ENCODE measurements at regions not wholly inside any gene's neighbourhood (a gene's known extent, or its start where the extent isn't known, plus 50 kb on each side); places are given as distances from the start of the nearest gene placed in this dataset.

- H3K4me3 ChIP-seq, result no peak overlapping the region
- H3K27me3 ChIP-seq, result no peaks in the 10 kb centered on the region
- H3K36me3 ChIP-seq (ENCODE audit: low read depth, missing control alignments), result no peaks in the 10 kb centered on the region
- no peaks in the 10 kb centered on the region for H3K4me1 ChIP-seq
- no peak overlapping the region for H3K27ac ChIP-seq
- TF ChIP-seq POLR2A (IDR thresholded peaks at IDR 0.05), result no peak
- no peak for TF ChIP-seq CTCF (IDR thresholded peaks at IDR 0.05)
- DNase-seq, result no peak
- WGBS, 2 donors, result 25 to 47% methylated on average over 3 of the region's 3 CpGs
- intact Hi-C loops (cut with DNase I; ENCODE audit: low total_unique reads), result no loop called here
- no peaks in the 10 kb centered on the region for H3K9me3 ChIP-seq
Measured at GRCh38 chrX:109312757-109313156, 169.1 kb downstream of the GUCY2F start.

DNA sequence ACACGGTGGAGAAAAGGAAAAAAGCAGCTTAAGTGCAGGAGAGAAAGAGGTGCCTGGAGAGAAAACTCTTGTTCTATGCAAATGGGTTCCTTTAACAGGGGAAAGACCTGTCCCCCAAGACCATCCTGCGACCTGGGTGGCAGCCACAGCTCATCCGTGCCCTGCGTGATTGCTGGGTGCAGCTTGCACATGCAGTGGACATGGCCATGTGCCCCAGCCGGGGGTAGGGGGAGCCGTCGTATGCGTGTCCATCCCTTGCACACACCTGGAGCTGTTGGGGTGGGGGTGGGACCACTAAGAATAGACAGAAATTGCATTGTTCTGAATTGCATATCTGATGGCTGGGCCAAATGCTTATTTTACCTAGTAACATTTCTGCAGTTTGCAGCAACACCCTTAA lies 171.9 kb downstream of the GUCY2F start:
- WGBS, 2 donors, result 72 to 91% methylated on average over 4 to 8 of the region's 8 CpGs
- H3K4me3 ChIP-seq, result no peak overlapping the region
- no peaks in the 10 kb centered on the region for H3K36me3 ChIP-seq (ENCODE audit: low read depth, missing control alignments)
- TF ChIP-seq CTCF (IDR thresholded peaks at IDR 0.05), result no peak
- no peak for TF ChIP-seq POLR2A (IDR thresholded peaks at IDR 0.05)
- intact Hi-C loops (cut with DNase I; ENCODE audit: low total_unique reads), result no loop called here
- H3K9me3 ChIP-seq, result no peaks in the 10 kb centered on the region
- H3K4me1 ChIP-seq, result no peaks in the 10 kb centered on the region
- H3K27ac ChIP-seq, result no peak overlapping the region
- no peaks in the 10 kb centered on the region for H3K27me3 ChIP-seq
- no peak for DNase-seq

- intact Hi-C loops (cut with DNase I; ENCODE audit: low total_unique reads), result no loop called here
Measured at GRCh38 chrX:109301177-109301576, 180.7 kb downstream of the GUCY2F start.

GRCh38 chrX:109300415-109300814 lies 181.5 kb downstream of the GUCY2F start:
- Histone ChIP-seq H3K4me1 (no peaks in the 10 kb centered on the region), H3K27me3 (no peaks in the 10 kb centered on the region), H3K9me3 (no peaks in the 10 kb centered on the region), H3K27ac (no peak overlapping the region), H3K4me3 (no peak overlapping the region), H3K36me3 (ENCODE audit: low read depth, missing control alignments) (no peaks in the 10 kb centered on the region)
- intact Hi-C loops (cut with DNase I; ENCODE audit: low total_unique reads), result no loop called here
- no peak for TF ChIP-seq POLR2A (IDR thresholded peaks at IDR 0.05)
- no peak for TF ChIP-seq CTCF (IDR thresholded peaks at IDR 0.05)
- 27 to 32% methylated on average over 1 of the region's 1 CpG for WGBS, 2 donors
- no peak for DNase-seq

More at GRCh38 chrX:109301177-109301576, 180.7 kb downstream of the GUCY2F start:
- TF ChIP-seq CTCF (IDR thresholded peaks at IDR 0.05), result no peak
- no peak for TF ChIP-seq POLR2A (IDR thresholded peaks at IDR 0.05)
- Histone ChIP-seq H3K9me3 (no peaks in the 10 kb centered on the region), H3K36me3 (ENCODE audit: low read depth, missing control alignments) (no peaks in the 10 kb centered on the region), H3K27me3 (no peaks in the 10 kb centered on the region), H3K4me3 (no peak overlapping the region), H3K4me1 (no peaks in the 10 kb centered on the region), H3K27ac (no peak overlapping the region)
- no peak for DNase-seq
- WGBS, 2 donors, result 33 to 58% methylated on average over 1 to 2 of the region's 2 CpGs

DNA sequence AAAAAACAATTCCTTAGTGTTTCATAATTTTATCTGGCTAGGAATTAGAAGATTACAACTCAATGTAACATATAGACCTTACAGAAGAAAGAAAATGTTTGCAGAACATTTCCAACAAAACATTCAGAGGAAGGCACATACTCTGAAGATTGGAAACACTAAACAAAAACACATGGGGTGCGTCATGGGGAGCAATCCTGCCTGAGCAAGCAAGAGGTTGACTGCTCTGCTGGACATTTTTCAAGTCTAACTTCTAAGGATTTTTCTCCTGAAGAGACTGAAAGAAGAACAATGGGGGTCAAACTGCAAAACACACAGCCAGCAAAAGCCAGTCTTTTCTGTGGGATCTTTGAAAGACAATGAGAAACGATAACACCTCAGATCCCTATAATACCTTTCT lies 182.8 kb downstream of the GUCY2F start:
- Histone ChIP-seq H3K36me3 (ENCODE audit: low read depth, missing control alignments) (no peaks in the 10 kb centered on the region), H3K4me3 (no peak overlapping the region), H3K9me3 (no peaks in the 10 kb centered on the region), H3K4me1 (no peaks in the 10 kb centered on the region), H3K27me3 (no peaks in the 10 kb centered on the region), H3K27ac (no peak overlapping the region)
- intact Hi-C loops (cut with DNase I; ENCODE audit: low total_unique reads), result no loop called here
- 27 to 50% methylated on average over 2 of the region's 2 CpGs for WGBS, 2 donors
- TF ChIP-seq POLR2A (IDR thresholded peaks at IDR 0.05), result no peak
- TF ChIP-seq CTCF (IDR thresholded peaks at IDR 0.05), result no peak
- DNase-seq, result no peak
